DOHH2 (cell line): ENCODE measurements at regions not wholly inside any gene's neighbourhood (a gene's known extent, or its start where the extent isn't known, plus 50 kb on each side); places are given as distances from the start of the nearest gene placed in this dataset.

Experiments used
- EZH2phosphoT487 ChIP-seq: fragments of 200-600 bp; sonication (generic); IDR thresholded peaks from 2 replicates; pipeline ENCODE4 v1.6.1; 2017; ENCODE audit warnings: borderline replicate concordance, mild to moderate bottlenecking, antibody characterized with exemption, low read length, moderate library complexity, mixed read lengths
- TF ChIP-seq, protein P1 (sequence below): fragments of 200-600 bp; sonication (generic); IDR thresholded peaks from one replicate; pipeline ENCODE4 v1.5.1; 2014; ENCODE audit warnings: antibody characterized with exemption, mild to moderate bottlenecking, low read depth, low read length; ENCODE audit not compliant: poor library complexity, severe bottlenecking

- TF ChIP-seq, protein P1, sequence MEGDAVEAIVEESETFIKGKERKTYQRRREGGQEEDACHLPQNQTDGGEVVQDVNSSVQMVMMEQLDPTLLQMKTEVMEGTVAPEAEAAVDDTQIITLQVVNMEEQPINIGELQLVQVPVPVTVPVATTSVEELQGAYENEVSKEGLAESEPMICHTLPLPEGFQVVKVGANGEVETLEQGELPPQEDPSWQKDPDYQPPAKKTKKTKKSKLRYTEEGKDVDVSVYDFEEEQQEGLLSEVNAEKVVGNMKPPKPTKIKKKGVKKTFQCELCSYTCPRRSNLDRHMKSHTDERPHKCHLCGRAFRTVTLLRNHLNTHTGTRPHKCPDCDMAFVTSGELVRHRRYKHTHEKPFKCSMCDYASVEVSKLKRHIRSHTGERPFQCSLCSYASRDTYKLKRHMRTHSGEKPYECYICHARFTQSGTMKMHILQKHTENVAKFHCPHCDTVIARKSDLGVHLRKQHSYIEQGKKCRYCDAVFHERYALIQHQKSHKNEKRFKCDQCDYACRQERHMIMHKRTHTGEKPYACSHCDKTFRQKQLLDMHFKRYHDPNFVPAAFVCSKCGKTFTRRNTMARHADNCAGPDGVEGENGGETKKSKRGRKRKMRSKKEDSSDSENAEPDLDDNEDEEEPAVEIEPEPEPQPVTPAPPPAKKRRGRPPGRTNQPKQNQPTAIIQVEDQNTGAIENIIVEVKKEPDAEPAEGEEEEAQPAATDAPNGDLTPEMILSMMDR: no peak
- no peak for TF ChIP-seq EZH2phosphoT487
These were observed 121.8 kb upstream of the DNAJC10 start for GRCh38 chr2:182594286-182594685.
